ENCODE measurements at regions not wholly inside any gene's neighbourhood (a gene's known extent, or its start where the extent isn't known, plus 50 kb on each side); places are given as distances from the start of the nearest gene placed in this dataset.

DNA sequence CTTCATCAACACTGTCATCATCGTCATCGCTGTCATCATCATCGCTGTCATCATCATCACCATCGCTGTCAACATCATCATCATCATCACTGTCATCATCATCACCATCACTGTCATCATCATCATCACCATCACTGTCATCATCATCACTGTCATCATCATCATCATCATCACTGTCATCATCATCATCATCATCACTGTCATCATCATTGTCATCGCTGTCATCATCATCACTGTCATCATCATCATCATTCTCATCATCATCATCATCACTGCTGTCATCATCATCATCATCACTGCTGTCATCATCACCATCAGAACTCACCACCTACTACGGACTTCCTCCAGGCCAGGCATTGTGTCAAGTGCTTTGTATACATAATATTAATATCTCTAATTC lies 160.6 kb downstream of the AIPL1 start (continued):
- peak; percentile 98 for TF ChIP-seq ZNF658 (tag by site-specific recombination; IDR thresholded peaks at IDR 0.05)
- TF ChIP-seq, protein P1, sequence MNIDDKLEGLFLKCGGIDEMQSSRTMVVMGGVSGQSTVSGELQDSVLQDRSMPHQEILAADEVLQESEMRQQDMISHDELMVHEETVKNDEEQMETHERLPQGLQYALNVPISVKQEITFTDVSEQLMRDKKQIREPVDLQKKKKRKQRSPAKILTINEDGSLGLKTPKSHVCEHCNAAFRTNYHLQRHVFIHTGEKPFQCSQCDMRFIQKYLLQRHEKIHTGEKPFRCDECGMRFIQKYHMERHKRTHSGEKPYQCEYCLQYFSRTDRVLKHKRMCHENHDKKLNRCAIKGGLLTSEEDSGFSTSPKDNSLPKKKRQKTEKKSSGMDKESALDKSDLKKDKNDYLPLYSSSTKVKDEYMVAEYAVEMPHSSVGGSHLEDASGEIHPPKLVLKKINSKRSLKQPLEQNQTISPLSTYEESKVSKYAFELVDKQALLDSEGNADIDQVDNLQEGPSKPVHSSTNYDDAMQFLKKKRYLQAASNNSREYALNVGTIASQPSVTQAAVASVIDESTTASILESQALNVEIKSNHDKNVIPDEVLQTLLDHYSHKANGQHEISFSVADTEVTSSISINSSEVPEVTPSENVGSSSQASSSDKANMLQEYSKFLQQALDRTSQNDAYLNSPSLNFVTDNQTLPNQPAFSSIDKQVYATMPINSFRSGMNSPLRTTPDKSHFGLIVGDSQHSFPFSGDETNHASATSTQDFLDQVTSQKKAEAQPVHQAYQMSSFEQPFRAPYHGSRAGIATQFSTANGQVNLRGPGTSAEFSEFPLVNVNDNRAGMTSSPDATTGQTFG (tag by site-specific recombination; IDR thresholded peaks at IDR 0.05; ENCODE audit: borderline replicate concordance) = peak; percentile 97
- TF ChIP-seq ZNF223 (tag by site-specific recombination; IDR thresholded peaks at IDR 0.05) = no peak
- peak; percentile 78; the same call in 1 of the 2 replicates for TF ChIP-seq ZNF114 (tag by site-specific recombination; IDR thresholded peaks at IDR 0.05)

GRCh38 chr17:6269478-6269877 lies 165.4 kb downstream of the AIPL1 start:
- ChIA-PET POLR2A (no interaction called here), CTCF (interaction anchor here (1.0 kb wide), 2 partner anchors 13 to 79 kb away, joined by 3 read pairs; no protein-coding TSS in a partner anchor)

DNA sequence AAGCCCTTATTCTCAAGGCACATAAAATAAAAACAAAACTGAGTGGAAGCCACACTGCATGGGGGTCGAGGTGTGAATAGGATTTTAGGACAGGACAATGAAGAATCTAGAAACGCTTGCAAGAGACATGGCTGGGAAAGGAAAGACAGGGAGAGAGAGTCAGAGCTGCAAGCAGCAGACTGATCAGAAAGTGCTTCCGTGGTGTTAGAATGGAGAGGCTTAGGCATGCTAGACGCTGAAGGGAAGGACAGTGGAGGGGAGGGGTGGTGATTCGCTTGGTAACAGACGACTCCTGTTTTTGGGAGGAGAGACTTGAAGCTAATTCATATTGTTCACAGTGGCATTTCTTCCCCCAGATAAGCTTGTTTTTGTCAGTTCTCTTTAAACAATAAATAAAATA lies 173.5 kb downstream of the AIPL1 start:
- ChIA-PET POLR2A (interaction anchor here (0.5 kb wide), 1 partner anchor 182 kb away, joined by 6 read pairs; no protein-coding TSS in a partner anchor), CTCF (interaction anchor here (0.6 kb wide), 2 partner anchors 41 to 670 kb away, joined by 3 to 5 read pairs; no protein-coding TSS in a partner anchor)
- no peaks in the 10 kb centered on the region for H3K4me1 ChIP-seq (ENCODE audit: control insufficient read depth, insufficient read depth, low read length)
- no peak overlapping the region for H3K27ac ChIP-seq (ENCODE audit: extremely low read depth, low read depth, low read length)
- H3K36me3 ChIP-seq (ENCODE audit: control insufficient read depth in 2 of 2, insufficient read depth in 1 of 2, low read length in 2 of 2) = no peaks in the 10 kb centered on the region
- no peak overlapping the region for H3K4me3 ChIP-seq (ENCODE audit: low read depth, low read length)
- H3K9me3 ChIP-seq (ENCODE audit: control insufficient read depth, insufficient read depth, low read depth, low read length) = no peaks in the 10 kb centered on the region; the same call in 1 of the 2 replicates
- TF ChIP-seq ZFHX2 (tag by site-specific recombination; conservative IDR thresholded peaks at IDR 0.05) (no peak), OVOL3 (tag by site-specific recombination; IDR thresholded peaks at IDR 0.05) (no peak), ZNF776 (tag by site-specific recombination; IDR thresholded peaks at IDR 0.05; ENCODE audit: borderline replicate concordance) (no peak), KLF7 (tag by site-specific recombination; IDR thresholded peaks at IDR 0.05; ENCODE audit: borderline replicate concordance) (no peak), ZBTB6 (tag by site-specific recombination; IDR thresholded peaks at IDR 0.05) (no peak), ZBTB17 (tag by site-specific recombination; IDR thresholded peaks at IDR 0.05) (no peak), ZNF341 (tag by site-specific recombination; IDR thresholded peaks at IDR 0.05; ENCODE audit: low read depth) (no peak), ZNF501 (tag by site-specific recombination; IDR thresholded peaks at IDR 0.05) (no peak), ZNF18 (tag by site-specific recombination; IDR thresholded peaks at IDR 0.05) (no peak), ZXDB (tag by site-specific recombination; IDR thresholded peaks at IDR 0.05) (no peak), ZNF221 (tag by site-specific recombination; IDR thresholded peaks at IDR 0.05; ENCODE audit: borderline replicate concordance) (no peak), ZNF324 (tag by site-specific recombination; IDR thresholded peaks at IDR 0.05) (no peak)
- TF ChIP-seq, protein P2, sequence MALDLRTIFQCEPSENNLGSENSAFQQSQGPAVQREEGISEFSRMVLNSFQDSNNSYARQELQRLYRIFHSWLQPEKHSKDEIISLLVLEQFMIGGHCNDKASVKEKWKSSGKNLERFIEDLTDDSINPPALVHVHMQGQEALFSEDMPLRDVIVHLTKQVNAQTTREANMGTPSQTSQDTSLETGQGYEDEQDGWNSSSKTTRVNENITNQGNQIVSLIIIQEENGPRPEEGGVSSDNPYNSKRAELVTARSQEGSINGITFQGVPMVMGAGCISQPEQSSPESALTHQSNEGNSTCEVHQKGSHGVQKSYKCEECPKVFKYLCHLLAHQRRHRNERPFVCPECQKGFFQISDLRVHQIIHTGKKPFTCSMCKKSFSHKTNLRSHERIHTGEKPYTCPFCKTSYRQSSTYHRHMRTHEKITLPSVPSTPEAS (tag by site-specific recombination; IDR thresholded peaks at IDR 0.05) = no peak

More at GRCh38 chr17:6269478-6269877, 165.4 kb downstream of the AIPL1 start:
- Histone ChIP-seq H3K36me3 (ENCODE audit: control insufficient read depth in 2 of 2, insufficient read depth in 1 of 2, low read length in 2 of 2) (no peaks in the 10 kb centered on the region), H3K4me1 (ENCODE audit: control insufficient read depth, insufficient read depth, low read length) (no peaks in the 10 kb centered on the region), H3K27ac (ENCODE audit: extremely low read depth, low read depth, low read length) (no peak overlapping the region), H3K4me3 (ENCODE audit: low read depth, low read length) (no peak overlapping the region), H3K9me3 (ENCODE audit: control insufficient read depth, insufficient read depth, low read depth, low read length) (no peaks in the 10 kb centered on the region; the same call in 1 of the 2 replicates)
- TF ChIP-seq, protein P3, sequence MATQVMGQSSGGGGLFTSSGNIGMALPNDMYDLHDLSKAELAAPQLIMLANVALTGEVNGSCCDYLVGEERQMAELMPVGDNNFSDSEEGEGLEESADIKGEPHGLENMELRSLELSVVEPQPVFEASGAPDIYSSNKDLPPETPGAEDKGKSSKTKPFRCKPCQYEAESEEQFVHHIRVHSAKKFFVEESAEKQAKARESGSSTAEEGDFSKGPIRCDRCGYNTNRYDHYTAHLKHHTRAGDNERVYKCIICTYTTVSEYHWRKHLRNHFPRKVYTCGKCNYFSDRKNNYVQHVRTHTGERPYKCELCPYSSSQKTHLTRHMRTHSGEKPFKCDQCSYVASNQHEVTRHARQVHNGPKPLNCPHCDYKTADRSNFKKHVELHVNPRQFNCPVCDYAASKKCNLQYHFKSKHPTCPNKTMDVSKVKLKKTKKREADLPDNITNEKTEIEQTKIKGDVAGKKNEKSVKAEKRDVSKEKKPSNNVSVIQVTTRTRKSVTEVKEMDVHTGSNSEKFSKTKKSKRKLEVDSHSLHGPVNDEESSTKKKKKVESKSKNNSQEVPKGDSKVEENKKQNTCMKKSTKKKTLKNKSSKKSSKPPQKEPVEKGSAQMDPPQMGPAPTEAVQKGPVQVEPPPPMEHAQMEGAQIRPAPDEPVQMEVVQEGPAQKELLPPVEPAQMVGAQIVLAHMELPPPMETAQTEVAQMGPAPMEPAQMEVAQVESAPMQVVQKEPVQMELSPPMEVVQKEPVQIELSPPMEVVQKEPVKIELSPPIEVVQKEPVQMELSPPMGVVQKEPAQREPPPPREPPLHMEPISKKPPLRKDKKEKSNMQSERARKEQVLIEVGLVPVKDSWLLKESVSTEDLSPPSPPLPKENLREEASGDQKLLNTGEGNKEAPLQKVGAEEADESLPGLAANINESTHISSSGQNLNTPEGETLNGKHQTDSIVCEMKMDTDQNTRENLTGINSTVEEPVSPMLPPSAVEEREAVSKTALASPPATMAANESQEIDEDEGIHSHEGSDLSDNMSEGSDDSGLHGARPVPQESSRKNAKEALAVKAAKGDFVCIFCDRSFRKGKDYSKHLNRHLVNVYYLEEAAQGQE (tag by site-specific recombination; IDR thresholded peaks at IDR 0.05) = peak; percentile 95
- no peak for TF ChIP-seq ZNF175 (tag by site-specific recombination; IDR thresholded peaks at IDR 0.05)
